HG03135 (cell line): ENCODE measurements at regions not wholly inside any gene's neighbourhood (a gene's known extent, or its start where the extent isn't known, plus 50 kb on each side); places are given as distances from the start of the nearest gene placed in this dataset.

ENCODE experiments used
- ATAC-seq: cut with Tn5 transposase; IDR thresholded peaks from one replicate; pipeline ENCODE4 v1.9.1; 2021; ENCODE audit warnings: mild to moderate bottlenecking, moderate library complexity; ENCODE audit not compliant: unreplicated experiment

DNA sequence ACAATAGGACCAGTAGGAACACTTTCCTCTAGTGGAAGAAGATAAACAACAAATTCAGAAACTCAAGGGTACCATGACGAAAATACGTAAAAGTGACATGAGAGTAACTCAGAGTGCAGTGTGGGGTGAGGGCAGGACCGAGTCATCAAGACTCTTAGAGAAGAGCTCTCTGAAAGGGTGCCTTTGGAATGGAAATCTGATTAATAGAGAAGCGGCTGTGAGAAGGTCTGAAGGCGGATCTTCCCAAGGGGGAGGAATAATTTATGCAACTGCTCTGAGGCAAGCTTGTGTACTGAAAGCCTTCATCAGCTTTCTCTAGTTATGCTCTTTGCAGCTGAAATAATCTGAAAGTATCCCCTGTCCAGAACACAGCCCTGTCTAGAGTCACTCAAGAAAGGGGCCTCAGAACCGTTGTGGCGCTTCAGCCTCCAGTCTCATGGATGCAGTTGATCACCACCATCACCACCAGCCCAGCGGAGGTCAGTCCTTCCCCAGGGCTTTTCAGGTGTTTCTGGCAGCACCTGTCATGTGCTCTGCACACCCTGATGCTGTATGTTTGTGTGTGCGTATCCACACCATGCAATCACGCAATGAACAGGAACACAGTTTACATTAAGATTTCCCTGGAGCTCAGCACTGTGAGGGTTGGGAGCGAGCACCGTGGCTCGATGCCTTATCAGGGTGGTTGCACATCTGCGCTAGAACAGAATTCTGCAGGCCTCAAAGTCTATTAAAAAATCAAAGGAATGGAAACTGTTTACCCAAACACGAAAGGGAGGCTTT, 396.5 kb downstream of the SMOC2 start:
- no peak for ATAC-seq

DNA sequence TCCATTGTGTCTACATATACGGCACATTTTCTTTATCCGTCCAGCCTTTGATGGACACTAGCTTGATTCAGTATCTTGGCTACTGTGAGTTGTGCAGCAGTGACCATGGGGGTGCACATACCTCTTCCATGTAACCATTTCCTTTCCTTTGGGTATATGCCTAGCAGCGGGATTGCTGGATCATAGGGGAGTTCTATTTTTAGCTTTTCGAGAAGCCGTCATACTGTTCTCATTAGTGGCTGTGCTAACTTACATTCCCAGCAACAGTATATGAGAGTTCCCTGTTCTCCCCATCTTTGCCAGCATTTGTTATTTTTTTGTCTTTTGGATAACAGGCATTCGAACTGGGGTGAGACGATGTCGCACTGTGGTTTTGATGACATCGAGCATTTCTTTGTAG, 395.0 kb downstream of the SMOC2 start:
- ATAC-seq, result no peak

DNA sequence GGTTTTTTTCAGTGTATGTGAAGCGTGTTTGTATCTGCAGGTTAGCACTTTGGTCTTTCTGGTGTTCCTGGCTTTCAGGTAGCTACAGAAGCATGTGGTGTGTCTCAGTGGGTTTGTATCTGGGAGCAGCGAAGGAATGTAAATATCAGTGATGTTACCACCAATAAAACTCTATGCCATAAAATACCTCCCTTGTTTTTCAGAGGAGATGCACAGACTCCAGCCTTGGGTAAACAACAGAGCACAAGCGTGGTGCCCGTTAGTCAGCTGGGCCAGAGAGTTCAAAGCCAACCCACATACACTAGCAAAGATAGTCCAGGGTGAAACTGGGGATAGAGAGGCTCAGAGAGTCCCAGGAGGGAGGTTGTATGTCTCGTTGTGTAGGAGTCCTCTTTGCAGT, 393.8 kb downstream of the SMOC2 start:
- ATAC-seq, result no peak

DNA sequence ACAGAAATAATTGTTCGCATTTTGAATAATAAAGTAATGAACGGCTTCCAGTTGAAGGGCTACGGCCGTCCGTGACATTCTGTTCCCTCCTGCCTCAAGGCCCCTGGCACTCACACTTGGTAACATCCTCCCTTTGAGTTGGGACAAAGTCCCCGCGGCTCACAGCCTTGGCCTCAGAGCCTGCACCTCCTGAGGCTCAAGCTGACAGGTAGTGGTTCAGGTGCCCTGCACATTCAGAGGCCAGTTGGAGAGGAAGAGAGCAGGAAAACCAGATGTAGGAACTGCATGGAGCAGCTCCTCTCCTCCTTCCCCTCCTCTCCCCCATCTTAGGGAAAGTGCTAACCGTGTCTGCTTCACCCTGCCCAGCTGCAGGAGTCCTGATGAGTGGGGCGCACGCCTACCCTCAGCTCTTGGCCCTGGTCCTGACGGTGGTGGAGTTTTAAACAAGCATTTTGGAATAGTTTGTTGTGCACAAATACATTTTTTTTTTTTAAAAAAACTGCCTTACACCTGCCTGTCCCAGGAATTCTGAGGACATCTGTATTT, 393.1 kb downstream of the SMOC2 start:
- no peak for ATAC-seq

DNA sequence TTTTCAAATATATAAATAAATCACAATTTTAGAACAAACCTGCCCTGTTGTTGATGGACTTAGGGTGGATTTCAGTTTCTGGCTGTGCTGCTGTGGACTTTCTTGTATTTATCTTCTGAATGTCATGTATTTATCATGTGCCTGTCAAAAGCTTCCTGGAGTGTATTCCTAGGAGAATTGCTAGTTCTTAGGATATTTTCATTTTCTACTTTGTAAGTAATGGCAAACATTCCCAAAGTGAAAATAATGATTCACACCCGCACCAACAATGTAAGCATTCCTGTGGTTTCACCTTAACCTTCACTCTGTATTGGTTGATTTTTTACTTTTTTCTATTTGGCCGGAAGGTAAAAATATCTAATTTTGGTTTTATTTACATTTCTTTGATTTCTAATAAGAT, 387.8 kb downstream of the SMOC2 start:
- no peak for ATAC-seq

DNA sequence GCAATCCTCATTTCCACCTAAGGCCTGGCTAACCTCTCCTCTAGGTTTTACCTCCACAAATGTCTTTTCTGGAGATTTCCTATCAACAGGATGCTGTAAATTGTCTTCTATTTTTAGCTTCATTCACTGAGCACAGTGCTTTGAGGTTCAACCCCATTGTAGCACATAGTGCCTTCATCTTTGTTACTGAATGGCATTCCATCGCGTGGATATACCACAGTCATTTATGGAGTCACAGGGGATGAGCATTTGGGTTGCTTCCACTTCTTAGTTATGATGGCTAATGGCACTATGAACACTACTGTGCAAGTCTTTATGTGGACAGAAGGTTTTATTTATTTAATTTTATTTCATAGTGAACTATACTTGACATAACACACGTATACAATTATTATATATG, 387.1 kb downstream of the SMOC2 start:
- no peak for ATAC-seq

DNA sequence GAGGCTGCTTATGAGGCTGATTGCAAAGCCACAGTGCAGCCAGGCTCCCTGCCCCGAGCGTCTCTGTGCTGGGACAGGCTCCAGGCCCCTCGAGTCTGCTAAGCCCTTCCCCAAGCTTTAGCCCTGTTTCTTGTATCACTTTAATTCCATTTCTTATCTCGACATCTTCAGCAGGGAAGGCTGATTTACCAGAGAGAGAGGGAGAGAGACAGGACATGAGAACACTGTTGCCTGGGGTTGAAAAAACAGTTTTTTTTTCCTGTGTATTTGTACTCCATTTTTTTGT, 386.5 kb downstream of the SMOC2 start:
- no peak for ATAC-seq

DNA sequence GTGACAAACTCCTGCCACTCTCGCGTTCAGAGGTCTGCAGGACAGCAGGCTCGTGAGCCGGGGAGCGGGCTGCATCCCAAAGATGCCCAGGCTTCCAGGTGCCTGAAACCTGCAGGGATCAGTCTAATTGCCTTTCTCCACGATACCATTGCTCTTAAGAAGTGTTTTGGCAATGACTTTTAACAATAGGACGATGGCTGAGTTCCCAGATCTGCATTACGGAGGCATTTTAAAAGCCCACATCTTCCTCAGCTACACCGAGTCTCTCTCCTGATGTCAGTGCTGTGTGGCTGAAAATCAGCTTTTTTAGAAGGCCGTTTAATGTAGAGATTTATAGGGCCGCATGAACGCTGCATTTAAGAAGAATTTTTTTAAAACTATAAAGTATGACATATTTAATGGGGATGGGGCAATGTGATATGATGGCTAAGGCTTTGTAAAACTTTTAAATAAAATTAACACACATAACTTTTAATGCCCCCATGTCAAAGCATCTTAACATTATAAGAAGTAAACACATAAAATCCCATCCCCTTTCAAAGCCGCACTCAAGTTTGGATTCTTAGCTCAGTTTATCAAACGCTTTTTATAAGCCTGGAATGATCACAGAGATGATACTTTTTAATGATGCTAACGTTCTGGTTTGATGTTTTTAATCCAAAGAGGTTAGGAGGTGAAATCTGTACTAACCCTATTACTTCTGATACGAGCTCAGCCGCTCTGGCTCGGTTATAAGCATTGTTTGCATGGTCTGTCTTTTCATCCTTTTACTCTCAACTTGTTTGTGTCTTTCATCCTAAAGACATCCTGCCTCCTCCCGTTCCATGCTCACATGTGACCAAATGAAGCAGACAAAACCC, 386.0 kb downstream of the SMOC2 start:
- no peak for ATAC-seq

DNA sequence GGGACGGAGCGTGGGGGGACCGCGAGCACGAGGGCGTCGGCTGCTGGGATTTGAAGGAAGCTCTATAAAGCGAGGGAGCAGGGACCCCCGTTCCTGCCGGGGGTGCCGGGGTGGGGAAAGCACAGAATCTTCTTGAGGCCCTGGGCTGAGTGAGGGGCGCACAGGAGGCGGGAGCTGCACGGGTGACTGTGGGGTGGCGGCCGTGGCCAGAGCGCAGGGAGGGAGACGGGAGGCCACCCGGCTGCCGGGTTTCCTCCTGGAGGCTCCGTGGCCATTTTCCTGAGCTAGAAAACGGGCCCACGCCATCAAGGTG, 385.1 kb downstream of the SMOC2 start:
- ATAC-seq, result no peak

DNA sequence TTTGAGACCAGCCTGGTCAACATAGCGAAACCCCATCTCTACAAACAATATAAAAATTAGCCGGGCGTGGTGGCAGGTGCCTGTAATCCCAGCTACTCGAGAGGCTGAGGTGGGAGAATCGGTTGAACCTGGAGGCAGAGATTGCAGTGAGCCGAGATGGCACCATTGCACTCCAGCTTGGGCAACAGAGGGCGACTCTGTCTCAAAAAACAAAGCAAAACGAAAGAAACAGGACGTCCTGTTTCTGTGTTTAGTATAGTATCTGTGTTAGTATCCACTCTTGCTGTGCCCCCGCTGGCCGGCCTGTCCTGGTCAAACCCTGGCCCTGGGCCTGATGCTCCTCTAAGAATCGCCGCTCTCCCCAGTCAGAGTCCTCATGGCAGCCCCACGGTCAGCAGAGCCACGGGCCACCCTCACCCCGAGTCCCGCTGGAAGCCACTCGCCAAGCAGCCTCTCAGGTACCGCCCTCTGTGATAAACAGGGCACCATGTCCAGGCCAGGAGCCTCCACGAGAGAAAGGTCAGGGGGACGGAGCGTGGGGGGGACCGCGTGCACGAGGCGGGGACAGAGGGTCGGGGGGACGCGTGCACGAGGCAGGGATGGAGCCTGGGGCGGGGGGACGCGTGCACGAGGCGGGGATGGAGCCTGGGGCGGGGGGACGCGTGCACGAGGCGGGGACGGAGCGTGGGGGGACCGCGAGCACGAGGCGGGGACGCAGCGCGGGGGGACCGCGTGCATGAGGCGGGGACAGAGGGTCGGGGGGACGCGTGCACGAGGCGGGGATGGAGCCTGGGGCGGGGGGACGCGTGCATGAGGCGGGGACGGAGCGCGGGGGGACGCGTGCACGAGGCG, 384.5 kb downstream of the SMOC2 start:
- no peak for ATAC-seq

DNA sequence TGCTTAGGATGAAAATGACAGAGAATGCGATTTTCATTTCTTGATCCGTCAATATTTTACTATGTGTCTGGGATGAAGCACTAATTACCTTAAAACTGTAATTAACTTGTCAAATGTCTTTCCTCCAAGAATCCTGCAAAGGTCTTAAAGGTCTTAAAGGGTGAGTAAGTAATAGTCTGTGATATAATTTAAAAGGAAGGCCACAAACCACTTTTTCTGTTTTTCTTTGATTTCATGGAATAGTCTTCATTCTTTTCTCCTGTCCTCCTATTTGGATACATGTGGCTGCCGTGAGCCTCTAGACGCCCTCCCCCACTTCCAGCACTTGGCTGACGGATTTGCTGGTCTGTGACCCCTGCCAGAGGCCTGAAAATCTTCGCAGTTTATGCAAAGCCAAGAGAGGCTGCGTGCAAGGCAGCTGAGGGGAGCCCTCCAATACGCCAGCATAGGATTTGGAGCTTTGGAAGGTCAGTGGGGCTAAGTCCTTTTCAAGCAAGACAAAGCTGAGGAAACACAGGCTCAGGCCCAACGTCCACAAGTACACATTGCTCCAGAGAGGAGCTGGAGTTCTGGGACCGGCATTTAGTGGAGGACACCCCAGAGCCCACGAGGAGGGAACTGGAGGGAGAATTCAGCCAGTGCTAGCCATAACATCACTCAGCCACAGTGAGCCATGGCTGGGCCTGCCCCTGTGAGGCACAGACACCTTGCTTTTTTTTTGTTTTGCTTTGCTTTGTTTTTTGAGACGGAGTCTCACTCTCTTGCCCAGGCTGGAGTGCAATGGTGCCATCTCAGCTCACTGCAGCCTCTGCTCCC, 382.6 kb downstream of the SMOC2 start:
- ATAC-seq, result no peak

DNA sequence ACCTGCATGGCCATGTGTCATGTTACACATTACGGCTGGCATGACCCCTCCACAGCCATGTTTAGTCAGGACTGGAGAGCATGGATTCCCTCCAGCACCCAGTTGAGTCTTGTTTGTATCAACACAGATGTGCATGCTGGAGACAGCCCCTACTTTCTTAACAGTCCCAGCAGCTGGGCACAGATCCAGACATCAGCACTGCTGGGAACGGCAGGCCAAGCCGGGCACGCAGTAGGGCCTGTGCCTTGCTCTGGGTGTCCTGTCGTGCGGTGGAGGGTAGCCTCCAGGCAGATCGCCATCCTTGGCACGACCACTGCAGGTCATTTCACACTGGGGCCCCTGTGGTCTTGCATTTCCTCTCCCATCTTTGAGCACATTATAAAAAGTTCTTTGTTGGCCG, 381.4 kb downstream of the SMOC2 start:
- ATAC-seq, result no peak

DNA sequence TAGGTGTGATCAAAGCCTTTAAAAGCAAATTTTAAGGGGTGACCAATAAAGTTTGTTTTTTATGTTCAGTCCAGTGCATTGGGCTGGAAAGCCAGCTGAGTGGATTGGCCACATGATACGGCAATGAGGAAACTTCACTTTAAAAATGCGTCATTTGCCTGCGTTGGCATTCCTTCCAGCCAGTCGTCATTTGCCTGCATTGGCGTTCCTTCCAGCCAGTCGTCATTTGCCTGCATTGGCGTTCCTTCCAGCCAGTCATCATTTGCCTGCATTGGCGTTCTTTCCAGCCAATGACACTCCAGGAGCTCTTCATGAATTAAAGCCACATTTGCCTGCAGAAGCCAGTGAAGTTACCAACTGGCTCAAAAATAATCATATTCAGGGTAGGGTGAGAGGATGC, 378.6 kb downstream of the SMOC2 start:
- ATAC-seq, result no peak

DNA sequence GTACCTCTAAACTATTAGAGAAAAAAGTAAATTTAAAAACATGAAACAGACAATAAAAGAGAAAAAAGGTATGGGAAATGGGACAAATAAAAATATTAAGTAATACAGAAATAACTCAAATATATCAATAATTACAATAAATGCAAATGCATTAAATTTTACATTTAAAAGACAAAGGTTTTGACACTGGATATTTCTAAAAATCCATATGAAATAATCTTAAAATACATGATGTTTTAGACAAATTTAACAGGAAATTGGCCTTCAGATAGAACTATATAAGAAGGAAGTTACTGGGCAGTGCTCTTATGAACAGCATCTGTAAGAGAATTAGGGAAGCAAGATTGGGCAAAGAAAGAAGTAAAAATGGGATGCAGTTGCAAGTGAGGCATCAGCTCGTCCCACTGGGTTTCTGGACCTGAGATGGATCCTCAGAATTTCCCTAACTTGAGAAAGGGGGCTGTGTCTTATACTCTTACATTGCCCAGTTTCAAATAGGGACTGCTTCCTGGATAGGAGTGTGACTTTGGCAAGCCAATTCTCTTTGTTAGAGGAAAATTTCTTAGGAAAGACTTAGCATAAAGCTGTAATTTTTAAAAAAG, 376.7 kb downstream of the SMOC2 start:
- no peak for ATAC-seq

DNA sequence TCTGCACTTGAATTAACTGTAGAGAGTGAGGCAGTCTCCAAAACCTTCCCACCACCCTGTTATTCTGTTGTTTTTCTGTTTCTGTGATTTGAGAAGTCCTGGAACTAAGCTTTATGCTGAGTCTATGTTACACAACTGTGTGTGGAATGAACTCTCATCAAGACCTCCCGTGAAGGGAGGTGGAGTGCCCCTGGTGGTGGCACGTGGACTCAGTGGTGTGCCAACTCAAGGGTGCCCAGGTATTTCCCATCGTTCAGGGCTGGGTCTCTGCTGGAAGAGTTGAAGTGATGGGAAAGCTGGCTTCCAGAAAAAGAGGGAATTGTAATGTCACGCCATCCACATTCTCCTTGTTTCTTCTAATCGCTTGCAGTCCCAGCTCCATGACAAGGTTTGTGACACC, 374.2 kb downstream of the SMOC2 start:
- no peak for ATAC-seq

DNA sequence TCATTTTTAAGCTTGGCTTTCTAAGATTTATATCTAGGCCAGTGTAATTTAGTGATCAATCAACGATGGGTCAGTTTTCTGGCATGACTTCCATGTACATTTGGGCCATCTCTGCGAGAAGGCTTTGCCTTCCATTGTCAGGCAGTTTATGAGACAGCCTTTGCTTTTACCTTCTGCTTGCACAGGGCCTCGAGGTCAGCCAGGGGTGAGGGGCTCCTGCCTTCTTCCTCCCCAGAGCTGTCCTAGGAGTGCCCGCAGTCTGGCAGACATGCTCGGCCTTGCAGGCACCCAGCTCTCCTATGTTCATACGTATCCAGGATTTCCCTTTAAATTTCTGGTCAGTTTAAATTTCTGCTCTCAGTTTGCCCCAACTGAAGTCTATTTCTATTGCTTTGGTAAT, 367.2 kb downstream of the SMOC2 start:
- ATAC-seq, result no peak

DNA sequence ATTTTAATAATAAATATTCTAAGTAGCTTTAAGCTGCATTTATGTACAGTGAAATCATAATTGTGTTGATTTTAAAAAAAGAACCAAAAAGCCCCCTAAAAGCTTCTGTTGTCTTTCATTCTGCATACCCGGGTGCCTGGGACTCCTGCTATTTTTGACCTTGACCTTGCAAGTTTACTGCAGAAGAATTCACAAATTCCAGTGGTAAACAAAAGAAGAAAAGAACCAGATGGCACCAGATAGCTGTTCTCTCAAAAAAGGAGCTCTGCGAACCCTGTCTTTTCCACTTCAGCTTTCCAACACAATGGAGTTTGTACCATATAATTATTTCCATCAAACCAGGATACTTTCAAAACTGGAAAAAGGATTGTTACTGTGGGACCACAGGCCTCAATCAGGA, 363.3 kb downstream of the SMOC2 start:
- ATAC-seq, result no peak

DNA sequence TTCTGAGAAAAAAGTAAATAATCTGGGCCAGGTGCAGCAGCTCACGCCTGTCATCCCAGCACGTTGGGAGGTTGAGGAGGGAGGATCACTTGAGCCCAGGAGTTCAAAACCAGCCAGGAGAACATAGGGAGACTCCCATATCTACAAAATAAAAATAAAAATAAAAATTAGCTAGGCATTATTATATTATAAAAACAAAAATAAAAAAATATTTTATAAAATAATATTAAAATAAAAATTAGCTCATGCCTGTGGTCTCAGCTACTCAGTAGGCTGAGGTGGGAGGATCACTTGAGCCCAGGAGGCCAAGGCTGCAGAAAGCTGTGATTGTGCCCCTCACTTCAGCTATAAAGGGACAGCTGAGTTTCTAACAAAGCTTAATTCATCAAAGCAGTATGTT, 362.9 kb downstream of the SMOC2 start:
- ATAC-seq, result no peak

DNA sequence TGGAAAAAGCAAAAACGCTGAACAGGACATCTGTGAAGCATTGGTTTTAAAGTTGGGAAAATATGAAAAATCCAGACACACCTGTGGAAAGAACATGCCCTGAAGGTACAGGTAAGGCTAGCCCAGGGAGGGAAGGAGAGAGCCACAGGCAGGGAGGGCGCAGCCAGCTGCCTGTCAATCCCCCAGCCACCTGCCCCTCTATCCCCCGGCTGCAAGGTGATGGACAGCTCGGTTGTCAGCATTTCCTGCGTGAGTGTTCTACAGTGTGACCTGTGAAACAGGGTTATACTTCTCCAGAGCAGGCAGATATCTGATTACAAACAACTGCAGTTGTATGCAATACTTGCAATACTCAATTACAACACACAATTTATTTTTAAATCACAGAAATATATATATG, 358.1 kb downstream of the SMOC2 start:
- ATAC-seq, result no peak

DNA sequence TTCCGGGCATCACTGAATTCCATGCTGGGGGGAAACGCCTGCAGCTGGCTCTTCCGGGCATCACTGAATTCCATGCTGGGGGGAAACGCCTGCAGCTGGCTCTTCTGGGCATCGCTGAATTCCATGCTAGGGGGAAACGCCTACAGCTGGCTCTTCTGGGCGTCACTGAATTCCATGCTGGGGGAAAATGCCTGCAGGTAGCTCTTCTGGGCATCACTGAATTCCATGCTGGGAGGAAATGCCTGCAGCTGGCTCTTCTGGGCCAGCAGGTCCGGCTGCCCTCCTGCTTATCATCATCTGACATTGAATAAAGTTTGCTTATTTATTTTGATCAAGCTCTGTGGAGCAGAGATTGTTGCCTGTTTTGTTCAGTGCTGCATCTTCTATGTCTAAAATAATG, 355.1 kb downstream of the SMOC2 start:
- ATAC-seq, result no peak
